Pancreas (tissue), 10 donors: ENCODE measurements at regions not wholly inside any gene's neighbourhood (a gene's known extent, or its start where the extent isn't known, plus 50 kb on each side); places are given as distances from the start of the nearest gene placed in this dataset.

Experiments
- ATAC-seq, 4 donors: fragments of 200-7000 bp; cut with Tn5 transposase; one replicate each; pipeline versions ENCODE4 v1.8.0 to v1.9.1; 2020; ENCODE audit warnings: mild to moderate bottlenecking in 4 of 4, moderate library complexity in 4 of 4
- DNase-seq, 6 donors: peaks; one replicate each; pipeline ENCODE4 v3.0.0-alpha.2; 2020
- FAIRE-seq: peaks from 2 replicates; lab custom pipeline; 2012; peaks lifted over from hg19 to GRCh38; lab: Jason Lieb, UNC
- H3K27ac ChIP-seq, 4 donors: fragments of 200-600 bp; sonication (generic); 1 replicate in 3 of 4; 2 replicates in 1 of 4; pipeline versions ENCODE4 v1.5.0 to v1.8.0; 2020
- H3K27me3 ChIP-seq, 4 donors: fragments of 200-600 bp; one replicate each; pipeline ENCODE4 v1.8.0; 2021
- H3K36me3 ChIP-seq, 3 donors: fragments of 200-600 bp; sonication (generic) in 1 of 3; one replicate each; pipeline versions ENCODE4 v1.5.0 to v1.8.0; 2020 to 2021
- H3K4me1 ChIP-seq, 3 donors: fragments of 200-600 bp; one replicate each; pipeline ENCODE4 v1.8.0; 2021
- H3K4me3 ChIP-seq, 4 donors: fragments of 200-600 bp; sonication (generic) in 2 of 4; one replicate each; pipeline versions ENCODE4 v1.5.0 to v1.8.0; 2020 to 2021
- H3K9me3 ChIP-seq, 4 donors: fragments of 200-600 bp; one replicate each; pipeline ENCODE4 v1.8.0; 2021
- CTCF ChIP-seq, 4 donors: fragments of 200-600 bp; sonication (generic) in 3 of 4; IDR thresholded peaks; one replicate each; pipeline versions ENCODE4 v1.5.0 to v1.8.0; 2021; ENCODE audit warnings: antibody characterized with exemption in 4 of 4
- WGBS, 2 donors: extraction: QIAGEN DNeasy Blood & Tissue Kit; methylation state at CpG; one replicate each; pipeline ENCODE4 v1.1.7; 2013; 5-methylcytosine and 5-hydroxymethylcytosine counted together
- intact Hi-C, 3 donors: fragments of 100-400 bp; cut with DNase I; formaldehyde crosslinking; loops; one replicate each; pipeline versions ENCODE4 v1.11.1 to v1.14.2; 2022
- donor health status: healthy with polysubstance abuse.
- donor health status: DM: no; HTN: no; CAD: no; lungs with moderate emphysema.
- donor health status: DM: no; HTN: no; CAD: no.
- donor health status: control.
- donor health status: control.
- donor health status: Bipolar disorder and iron deficiency.
- donor health status: DM: yes; HTN: yes; CAD: no.
- donor health status: DM: no; HTN: no; CAD: no.
- donor health status: DM: no; HTN: no; CAD: no.
- donor health status: DM: yes; HTN: yes; CAD: no.

DNA sequence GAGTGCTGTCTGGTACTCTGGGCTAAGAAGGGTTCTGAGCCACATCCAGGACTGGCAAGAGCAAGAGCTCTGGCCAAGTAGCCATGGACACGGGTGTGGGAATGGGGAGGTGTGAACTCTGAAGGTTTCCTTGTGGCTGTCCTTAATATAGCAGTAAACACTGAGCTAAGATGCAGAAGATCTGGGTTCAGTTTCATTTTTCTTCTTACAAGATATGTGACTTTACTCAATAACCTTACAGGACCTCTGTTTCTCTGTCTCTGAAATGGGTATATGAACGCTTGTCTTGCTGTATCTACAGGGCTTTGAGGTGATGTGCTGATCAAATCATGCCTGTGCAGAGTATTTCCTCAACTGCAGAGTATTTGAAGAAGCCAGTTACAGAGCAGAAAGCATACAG lies 521.2 kb downstream of the VRK1 start:
- H3K4me1 ChIP-seq, result no peaks in the 10 kb centered on the region
- intact Hi-C loops, result no loop called here

DNA sequence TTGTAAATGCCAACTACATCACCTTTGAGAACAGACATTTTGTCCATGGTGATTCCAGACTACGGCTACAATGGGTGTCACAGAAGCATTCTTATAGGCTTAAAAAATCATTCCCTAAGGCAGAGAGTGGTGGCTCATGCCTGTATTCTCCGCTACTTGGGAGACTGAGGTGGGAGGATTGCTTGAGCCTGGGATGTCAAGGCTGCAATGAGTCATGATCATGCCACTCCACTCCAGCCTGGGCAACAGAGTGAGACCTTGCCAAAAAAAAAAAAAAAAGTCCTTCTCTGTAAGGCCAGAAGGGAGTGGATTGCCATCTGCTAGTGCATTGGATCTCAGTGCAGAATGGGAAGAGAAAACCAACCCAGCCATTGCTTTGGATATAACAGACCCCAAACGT lies 522.5 kb downstream of the VRK1 start:
- TF ChIP-seq CTCF (IDR thresholded peaks at IDR 0.05), result no peak
- FAIRE-seq, result no peak

More for the DNA sequence above, 521.2 kb downstream of the VRK1 start:
- no peaks in the 10 kb centered on the region for H3K36me3 ChIP-seq
- DNase-seq (no peak), ATAC-seq (no peak), FAIRE-seq (no peak)
- H3K9me3 ChIP-seq, result no peaks in the 10 kb centered on the region
- H3K27ac ChIP-seq, result no peak overlapping the region
- TF ChIP-seq CTCF (IDR thresholded peaks at IDR 0.05), result no peak
- H3K4me3 ChIP-seq, result no peak overlapping the region
- 55 to 58% methylated on average over 2 of the region's 2 CpGs for WGBS, 2 donors
- peaks cover 0 to 4% (median 0%) of the 10 kb centered on the region in 4 donors for H3K27me3 ChIP-seq

GRCh38 chr14:97328743-97329142 lies 531.6 kb downstream of the VRK1 start:
- intact Hi-C loops, result no loop called here
- no peaks in the 10 kb centered on the region for H3K36me3 ChIP-seq
- no peak for TF ChIP-seq CTCF (IDR thresholded peaks at IDR 0.05)
- ATAC-seq (no peak), FAIRE-seq (no peak), DNase-seq (no peak)
- H3K9me3 ChIP-seq, result no peaks in the 10 kb centered on the region
- H3K4me1 ChIP-seq, result no peaks in the 10 kb centered on the region
- H3K4me3 ChIP-seq, result no peak overlapping the region
- no peaks in the 10 kb centered on the region for H3K27me3 ChIP-seq
- 79 to 84% methylated on average over 3 of the region's 3 CpGs for WGBS, 2 donors
- no peak overlapping the region for H3K27ac ChIP-seq

More for the DNA sequence above, 522.5 kb downstream of the VRK1 start:
- Histone ChIP-seq H3K27me3 (no peaks in the 10 kb centered on the region), H3K4me1 (no peaks in the 10 kb centered on the region), H3K4me3 (no peak overlapping the region), H3K9me3 (no peaks in the 10 kb centered on the region), H3K27ac (no peak overlapping the region), H3K36me3 (no peaks in the 10 kb centered on the region)
- intact Hi-C loops, result no loop called here
- DNase-seq (no peak), ATAC-seq (no peak)
- WGBS, 2 donors, result 64 to 81% methylated on average over 3 of the region's 3 CpGs

GRCh38 chr14:97329701-97330100 lies 532.5 kb downstream of the VRK1 start:
- no peaks in the 10 kb centered on the region for H3K9me3 ChIP-seq
- no peaks in the 10 kb centered on the region for H3K4me1 ChIP-seq
- no peak for TF ChIP-seq CTCF (IDR thresholded peaks at IDR 0.05)
- WGBS, 2 donors, result 85 to 89% methylated on average over 2 of the region's 2 CpGs
- no peak for ATAC-seq
- H3K27me3 ChIP-seq, result no peaks in the 10 kb centered on the region
- no peak for DNase-seq
- intact Hi-C loops, result no loop called here
- H3K4me3 ChIP-seq, result no peak overlapping the region
- FAIRE-seq, result no peak
- no peaks in the 10 kb centered on the region for H3K36me3 ChIP-seq
- no peak overlapping the region for H3K27ac ChIP-seq

- Histone ChIP-seq H3K9me3 (no peaks in the 10 kb centered on the region), H3K4me3 (no peak overlapping the region), H3K27me3 (no peaks in the 10 kb centered on the region), H3K36me3 (no peaks in the 10 kb centered on the region), H3K27ac (no peak overlapping the region), H3K4me1 (no peaks in the 10 kb centered on the region)
- FAIRE-seq, result no peak
- TF ChIP-seq CTCF (IDR thresholded peaks at IDR 0.05), result no peak
- intact Hi-C loops, result no loop called here
- no peak for ATAC-seq
- 52 to 66% methylated on average over 3 of the region's 3 CpGs for WGBS, 2 donors
- no peak for DNase-seq
Observed at GRCh38 chr14:97331058-97331457, 533.9 kb downstream of the VRK1 start.
